H1 (cell line): ENCODE measurements at regions not wholly inside any gene's neighbourhood (a gene's known extent, or its start where the extent isn't known, plus 50 kb on each side); places are given as distances from the start of the nearest gene placed in this dataset.

Experiments used
- EGR1 ChIP-seq: IDR thresholded peaks from 2 replicates; pipeline ENCODE4 v1.6.1; 2011; ENCODE audit warnings: low read depth, low read length, borderline replicate concordance
- HDAC2 ChIP-seq, 2 experiments: fragments of 300-600 bp in 1 of 2; sonication (generic) in 1 of 2; IDR thresholded peaks; 2 replicates each; pipeline ENCODE4 v1.6.1; 2011 to 2012; ENCODE audit warnings: low read depth in 2 of 2, low read length in 2 of 2, mild to moderate bottlenecking in 2 of 2, moderate library complexity in 2 of 2, borderline replicate concordance in 1 of 2, inconsistent platforms in 1 of 2
- SP1 ChIP-seq: IDR thresholded peaks from 2 replicates; pipeline ENCODE4 v1.6.1; 2011; ENCODE audit warnings: low read depth, low read length

GRCh38 chr7:10192074-10192473 lies 781.6 kb upstream of the PHF14 start (continued):
- TF ChIP-seq SP1 (no peak), EGR1 (no peak), HDAC2 (IDR thresholded peaks at IDR 0.05; ENCODE audit: borderline replicate concordance in 1 of 2, low read depth in 2 of 2, low read length in 2 of 2) (no peak)
- TF ChIP-seq, all 59 proteins: peak for 0
